ENCODE measurements at regions not wholly inside any gene's neighbourhood (a gene's known extent, or its start where the extent isn't known, plus 50 kb on each side); places are given as distances from the start of the nearest gene placed in this dataset.
"Not testable (repeated sequence)": the region's sequence is repeated elsewhere in the genome, so short reads cannot be mapped to it uniquely, and the experiment has no call there.

- Histone ChIP-seq H3K4me1 (no peaks in the 10 kb centered on the region), H3K27me3 (peaks cover 0 to 67% (median 0%) of the 10 kb centered on the region in 4 donors), H3K4me3 (no peak overlapping the region), H3K27ac (replicated peaks in 1 of 4) (no peak overlapping the region), H3K9me3 (no peaks in the 10 kb centered on the region), H3K36me3 (no peaks in the 10 kb centered on the region)
- intact Hi-C loops (cut with DNase I), result no loop called here
- no peak for TF ChIP-seq POLR2AphosphoS5 (IDR thresholded peaks at IDR 0.05)
- TF ChIP-seq POLR2A (IDR thresholded peaks at IDR 0.05; ENCODE audit: low read depth), result no peak
- no peak for TF ChIP-seq EP300 (IDR thresholded peaks at IDR 0.05)
- TF ChIP-seq, protein P1, sequence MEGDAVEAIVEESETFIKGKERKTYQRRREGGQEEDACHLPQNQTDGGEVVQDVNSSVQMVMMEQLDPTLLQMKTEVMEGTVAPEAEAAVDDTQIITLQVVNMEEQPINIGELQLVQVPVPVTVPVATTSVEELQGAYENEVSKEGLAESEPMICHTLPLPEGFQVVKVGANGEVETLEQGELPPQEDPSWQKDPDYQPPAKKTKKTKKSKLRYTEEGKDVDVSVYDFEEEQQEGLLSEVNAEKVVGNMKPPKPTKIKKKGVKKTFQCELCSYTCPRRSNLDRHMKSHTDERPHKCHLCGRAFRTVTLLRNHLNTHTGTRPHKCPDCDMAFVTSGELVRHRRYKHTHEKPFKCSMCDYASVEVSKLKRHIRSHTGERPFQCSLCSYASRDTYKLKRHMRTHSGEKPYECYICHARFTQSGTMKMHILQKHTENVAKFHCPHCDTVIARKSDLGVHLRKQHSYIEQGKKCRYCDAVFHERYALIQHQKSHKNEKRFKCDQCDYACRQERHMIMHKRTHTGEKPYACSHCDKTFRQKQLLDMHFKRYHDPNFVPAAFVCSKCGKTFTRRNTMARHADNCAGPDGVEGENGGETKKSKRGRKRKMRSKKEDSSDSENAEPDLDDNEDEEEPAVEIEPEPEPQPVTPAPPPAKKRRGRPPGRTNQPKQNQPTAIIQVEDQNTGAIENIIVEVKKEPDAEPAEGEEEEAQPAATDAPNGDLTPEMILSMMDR (IDR thresholded peaks at IDR 0.05), result no peak
- 55% methylated on average over 14 of the region's 14 CpGs for WGBS
- DNase-seq (ENCODE audit: extremely low spot score), result no peak
Observed at GRCh38 chr17:5763595-5764306, 179.4 kb upstream of the NLRP1 start.

DNA sequence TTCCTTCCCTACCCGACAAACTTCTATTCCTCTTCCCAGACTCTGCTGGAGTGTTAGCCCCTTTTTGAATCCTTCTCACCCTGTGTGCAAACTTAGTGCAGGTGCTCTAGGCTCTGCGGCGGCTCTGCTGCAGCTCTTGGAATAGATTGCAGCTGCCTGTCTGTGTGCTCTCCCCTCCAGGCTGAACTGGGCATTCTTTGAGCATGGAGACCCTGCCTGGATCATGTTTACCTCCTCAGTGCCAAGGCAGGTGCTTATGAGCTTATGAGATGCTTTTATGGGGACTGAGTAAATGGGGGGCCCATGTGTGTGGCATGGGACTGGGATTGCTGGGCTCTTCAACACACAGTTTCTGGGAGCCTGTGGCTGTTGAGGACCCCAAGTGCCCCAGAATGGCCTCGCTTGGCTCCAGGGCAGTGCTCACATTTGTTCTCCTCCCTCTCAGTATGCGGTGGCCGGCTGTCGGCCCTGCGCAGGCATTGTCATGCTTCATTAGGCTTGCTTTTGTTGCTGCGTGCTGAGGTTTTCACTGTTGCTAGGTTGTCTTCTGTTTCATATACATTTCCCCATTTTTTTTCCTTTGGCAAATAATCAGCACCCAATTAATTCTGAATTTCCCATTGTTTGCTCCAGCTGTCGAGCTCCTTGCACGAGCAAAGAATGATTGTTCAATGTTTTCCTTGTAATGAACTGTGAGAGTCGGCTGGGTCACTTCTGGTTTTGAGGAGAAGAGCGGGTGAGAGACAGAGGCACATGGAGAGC, 185.5 kb upstream of the NLRP1 start:
- Histone ChIP-seq H3K9me3 (no peaks in the 10 kb centered on the region), H3K4me1 (no peaks in the 10 kb centered on the region), H3K4me3 (no peak overlapping the region), H3K27me3 (peaks cover 0 to 77% (median 3%) of the 10 kb centered on the region in 4 donors), H3K27ac (replicated peaks in 1 of 4) (no peak overlapping the region), H3K36me3 (no peaks in the 10 kb centered on the region)
- intact Hi-C loops (cut with DNase I), result no loop called here
- WGBS, result 31% methylated on average over 13 of the region's 13 CpGs
- no peak for DNase-seq (ENCODE audit: extremely low spot score)
- TF ChIP-seq POLR2AphosphoS5 (IDR thresholded peaks at IDR 0.05) (no peak), POLR2A (IDR thresholded peaks at IDR 0.05; ENCODE audit: low read depth) (no peak), EP300 (IDR thresholded peaks at IDR 0.05) (no peak)
- TF ChIP-seq, protein P1 (IDR thresholded peaks at IDR 0.05), result no peak

GRCh38 chr17:5770441-5771270, 186.3 kb upstream of the NLRP1 start:
- intact Hi-C loops (cut with DNase I), result no loop called here
- 24% methylated on average over 5 of the region's 17 CpGs for WGBS
- H3K36me3 ChIP-seq, result no peaks in the 10 kb centered on the region
- no peak overlapping the region for H3K4me3 ChIP-seq
- no peaks in the 10 kb centered on the region for H3K4me1 ChIP-seq
- no peak overlapping the region for H3K27ac ChIP-seq (replicated peaks in 1 of 4)
- peaks cover 0 to 73% (median 3%) of the 10 kb centered on the region in 4 donors for H3K27me3 ChIP-seq
- no peak for DNase-seq (ENCODE audit: extremely low spot score)
- no peak for TF ChIP-seq EP300 (IDR thresholded peaks at IDR 0.05)
- no peak for TF ChIP-seq POLR2A (IDR thresholded peaks at IDR 0.05; ENCODE audit: low read depth)
- TF ChIP-seq, protein P1 (IDR thresholded peaks at IDR 0.05), result no peak
- no peak for TF ChIP-seq POLR2AphosphoS5 (IDR thresholded peaks at IDR 0.05)
- H3K9me3 ChIP-seq, result no peaks in the 10 kb centered on the region

DNA sequence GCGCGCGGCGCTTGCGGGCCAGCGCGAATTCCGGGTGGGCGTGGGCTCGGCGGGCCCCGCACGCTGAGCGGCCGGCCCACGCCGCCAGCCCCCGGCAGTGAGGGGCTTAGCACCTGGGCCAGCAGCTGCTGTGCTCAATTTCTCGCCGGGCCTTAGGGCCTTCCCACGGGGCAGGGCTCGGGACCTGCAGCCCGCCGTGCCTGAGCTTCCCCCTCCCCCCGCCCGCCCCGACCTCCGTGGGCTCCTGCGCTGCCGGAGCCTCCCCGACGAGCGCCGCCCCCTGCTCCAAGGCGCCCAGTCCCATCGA, 186.9 kb upstream of the NLRP1 start:
- DNase-seq (ENCODE audit: extremely low spot score); intact Hi-C loops (cut with DNase I); H3K4me3 ChIP-seq; H3K9me3 ChIP-seq; H3K4me1 ChIP-seq; H3K27ac ChIP-seq (replicated peaks in 1 of 4); H3K36me3 ChIP-seq: not testable (repeated sequence)
- no CpG with 5 or more reads among the region's 36 CpGs for WGBS
- H3K27me3 ChIP-seq, result peaks cover 0 to 68% (median 3%) of the 10 kb centered on the region in 4 donors

DNA sequence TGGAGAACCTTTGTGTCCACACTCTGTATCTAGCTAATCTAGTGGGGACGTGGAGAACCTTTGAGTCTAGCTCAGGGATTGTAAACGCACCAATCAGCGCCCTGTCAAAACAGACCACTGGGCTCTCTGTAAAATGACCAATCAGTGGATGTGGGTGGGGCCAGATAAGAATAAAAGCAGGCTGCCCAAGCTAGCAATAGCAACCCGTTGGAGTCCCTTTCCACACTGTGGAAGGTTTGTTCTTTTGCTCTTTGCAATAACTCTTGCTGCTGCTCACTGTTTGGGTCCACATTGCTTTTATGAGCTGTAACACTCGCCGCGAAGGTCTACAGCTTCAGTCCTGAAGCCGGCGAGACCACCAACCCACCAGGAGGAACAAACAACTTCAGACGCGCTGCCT, 187.7 kb upstream of the NLRP1 start:
- WGBS, result 82% methylated on average over 11 of the region's 11 CpGs
- H3K36me3 ChIP-seq; H3K27ac ChIP-seq (replicated peaks in 1 of 4); H3K9me3 ChIP-seq; DNase-seq (ENCODE audit: extremely low spot score); H3K4me1 ChIP-seq; H3K4me3 ChIP-seq; intact Hi-C loops (cut with DNase I): not testable (repeated sequence)
- peaks cover 0 to 61% (median 3%) of the 10 kb centered on the region in 4 donors for H3K27me3 ChIP-seq

Measured in esophagus muscularis mucosa (tissue), 4 donors.